Stimulated activated effector memory CD8-positive, alpha-beta T cell treated with anti-CD3 and anti-CD28 coated beads, Interleukin-12 subunit alpha, Interleukin-12 subunit beta, amount 100 ng/mL, for 72 hours (primary cell): ENCODE measurements at regions not wholly inside any gene's neighbourhood (a gene's known extent, or its start where the extent isn't known, plus 50 kb on each side); places are given as distances from the start of the nearest gene placed in this dataset.
A peak's percentile ranks its signal among the peaks of the same experiment; 100 is the strongest.
"Not testable (repeated sequence)": the region's sequence is repeated elsewhere in the genome, so short reads cannot be mapped to it uniquely, and the experiment has no call there.

ENCODE experiments used
- ATAC-seq: fragments of 150-1000 bp; cut with Tn5 transposase; 2 replicates; pipeline ENCODE4 v1.10.0; 2021
- DNase-seq, 2 donors: peaks; one replicate each; pipeline ENCODE4 v3.0.0; 2021 to 2022; ENCODE audit warnings: low spot score in 2 of 2
- H3K27ac Mint-ChIP-seq: one replicate; pipeline ENCODE4 v1.8.0; 2022; ENCODE audit warnings: mild to moderate bottlenecking, mixed read lengths
- H3K36me3 Mint-ChIP-seq: one replicate; pipeline ENCODE4 v1.8.0; 2022; ENCODE audit warnings: mild to moderate bottlenecking, mixed read lengths
- H3K4me1 Mint-ChIP-seq: one replicate; pipeline ENCODE4 v1.8.0; 2022; ENCODE audit warnings: mixed read lengths
- H3K4me3 Mint-ChIP-seq: one replicate; pipeline ENCODE4 v1.8.0; 2022; ENCODE audit warnings: mild to moderate bottlenecking, mixed read lengths
- H3K9me3 Mint-ChIP-seq: one replicate; pipeline ENCODE4 v1.8.0; 2022; ENCODE audit warnings: mixed read lengths

- H3K27ac Mint-ChIP-seq, result no peak overlapping the region
- ATAC-seq, result no peak
- H3K36me3 Mint-ChIP-seq, result no peaks in the 10 kb centered on the region
- no peaks in the 10 kb centered on the region for H3K9me3 Mint-ChIP-seq
- no peak for DNase-seq
- H3K4me1 Mint-ChIP-seq, result peaks cover 7% of the 10 kb centered on the region
- no peak overlapping the region for H3K4me3 Mint-ChIP-seq
Measured at GRCh38 chr5:115452536-115453235, 91.9 kb downstream of the FEM1C start.

- Mint-ChIP-seq H3K4me3 (no peak overlapping the region), H3K36me3 (no peaks in the 10 kb centered on the region), H3K27ac (no peak overlapping the region), H3K4me1 (peaks cover 7% of the 10 kb centered on the region), H3K9me3 (no peaks in the 10 kb centered on the region)
- ATAC-seq, result no peak
- DNase-seq, result no peak
Measured at GRCh38 chr5:115452083-115452482, 92.5 kb downstream of the FEM1C start.

- no peak overlapping the region for H3K4me3 Mint-ChIP-seq
Measured at GRCh38 chr5:115450741-115451140, 93.8 kb downstream of the FEM1C start.

GRCh38 chr5:115448630-115449029, 95.9 kb downstream of the FEM1C start:
- not testable (repeated sequence) for ATAC-seq, H3K27ac Mint-ChIP-seq, H3K4me1 Mint-ChIP-seq

More at GRCh38 chr5:115450741-115451140, 93.8 kb downstream of the FEM1C start:
- Mint-ChIP-seq H3K4me1 (peaks cover 7% of the 10 kb centered on the region), H3K27ac (no peak overlapping the region), H3K9me3 (no peaks in the 10 kb centered on the region), H3K36me3 (no peaks in the 10 kb centered on the region)
- ATAC-seq (no peak), DNase-seq (no peak)

GRCh38 chr5:115440782-115441451, 103.7 kb downstream of the FEM1C start:
- no peaks in the 10 kb centered on the region for H3K4me1 Mint-ChIP-seq
- no peak overlapping the region for H3K4me3 Mint-ChIP-seq
- ATAC-seq (no peak), DNase-seq (no peak)
- H3K36me3 Mint-ChIP-seq, result no peaks in the 10 kb centered on the region
- no peak overlapping the region for H3K27ac Mint-ChIP-seq
- peaks cover 20% of the 10 kb centered on the region for H3K9me3 Mint-ChIP-seq

More at GRCh38 chr5:115448630-115449029, 95.9 kb downstream of the FEM1C start:
- not testable (repeated sequence) for H3K9me3 Mint-ChIP-seq, H3K36me3 Mint-ChIP-seq, DNase-seq, H3K4me3 Mint-ChIP-seq

GRCh38 chr5:115439639-115440038, 104.9 kb downstream of the FEM1C start:
- Mint-ChIP-seq H3K9me3 (peaks cover 20% of the 10 kb centered on the region), H3K36me3 (no peaks in the 10 kb centered on the region), H3K4me3 (no peak overlapping the region), H3K27ac (no peak overlapping the region), H3K4me1 (no peaks in the 10 kb centered on the region)
- no peak for ATAC-seq
- no peak for DNase-seq

GRCh38 chr5:115439042-115439441, 105.5 kb downstream of the FEM1C start:
- Mint-ChIP-seq H3K9me3 (peaks cover 20% of the 10 kb centered on the region), H3K4me3 (no peak overlapping the region)
- no peak for DNase-seq

GRCh38 chr5:115435778-115436712, 108.5 kb downstream of the FEM1C start:
- Mint-ChIP-seq H3K9me3 (peaks cover 14% of the 10 kb centered on the region), H3K4me3 (no peak overlapping the region), H3K36me3 (no peaks in the 10 kb centered on the region), H3K27ac (no peak overlapping the region), H3K4me1 (no peaks in the 10 kb centered on the region)
- ATAC-seq (no peak), DNase-seq (no peak)

More at GRCh38 chr5:115439042-115439441, 105.5 kb downstream of the FEM1C start:
- no peaks in the 10 kb centered on the region for H3K36me3 Mint-ChIP-seq
- no peak overlapping the region for H3K27ac Mint-ChIP-seq
- no peaks in the 10 kb centered on the region for H3K4me1 Mint-ChIP-seq
- no peak for ATAC-seq

GRCh38 chr5:115435065-115435777, 109.4 kb downstream of the FEM1C start:
- ATAC-seq (no peak), DNase-seq (no peak)
- peaks cover 12% of the 10 kb centered on the region for H3K9me3 Mint-ChIP-seq
- no peak overlapping the region for H3K4me3 Mint-ChIP-seq
- no peak overlapping the region for H3K27ac Mint-ChIP-seq
- no peaks in the 10 kb centered on the region for H3K36me3 Mint-ChIP-seq
- H3K4me1 Mint-ChIP-seq, result no peaks in the 10 kb centered on the region

- DNase-seq (no peak), ATAC-seq (peak; percentile 28)
- no peak overlapping the region for H3K27ac Mint-ChIP-seq
- peaks cover 4% of the 10 kb centered on the region for H3K9me3 Mint-ChIP-seq
- no peak overlapping the region for H3K4me3 Mint-ChIP-seq
- no peaks in the 10 kb centered on the region for H3K36me3 Mint-ChIP-seq
- no peaks in the 10 kb centered on the region for H3K4me1 Mint-ChIP-seq
Measured at GRCh38 chr5:115433918-115434317, 110.7 kb downstream of the FEM1C start.

GRCh38 chr5:115432691-115433090, 111.9 kb downstream of the FEM1C start:
- DNase-seq (no peak), ATAC-seq (no peak)
- H3K4me1 Mint-ChIP-seq, result no peaks in the 10 kb centered on the region

GRCh38 chr5:115431116-115431515, 113.5 kb downstream of the FEM1C start:
- DNase-seq, result no peak
- Mint-ChIP-seq H3K4me3 (no peak overlapping the region), H3K27ac (no peak overlapping the region), H3K36me3 (no peaks in the 10 kb centered on the region), H3K9me3 (no peaks in the 10 kb centered on the region), H3K4me1 (no peaks in the 10 kb centered on the region)
- no peak for ATAC-seq

More at GRCh38 chr5:115432691-115433090, 111.9 kb downstream of the FEM1C start:
- Mint-ChIP-seq H3K9me3 (no peaks in the 10 kb centered on the region), H3K27ac (no peak overlapping the region), H3K36me3 (no peaks in the 10 kb centered on the region), H3K4me3 (no peak overlapping the region)

- DNase-seq (no peak), ATAC-seq (no peak)
- Mint-ChIP-seq H3K4me3 (no peak overlapping the region), H3K27ac (no peak overlapping the region), H3K4me1 (no peaks in the 10 kb centered on the region), H3K36me3 (no peaks in the 10 kb centered on the region), H3K9me3 (no peaks in the 10 kb centered on the region)
Measured at GRCh38 chr5:115430374-115430773, 114.2 kb downstream of the FEM1C start.

- no peak overlapping the region for H3K4me3 Mint-ChIP-seq
- ATAC-seq, result no peak
- no peaks in the 10 kb centered on the region for H3K4me1 Mint-ChIP-seq
- no peak overlapping the region for H3K27ac Mint-ChIP-seq
- no peaks in the 10 kb centered on the region for H3K36me3 Mint-ChIP-seq
- H3K9me3 Mint-ChIP-seq, result no peaks in the 10 kb centered on the region
- no peak for DNase-seq
Measured at GRCh38 chr5:115429345-115429940, 115.1 kb downstream of the FEM1C start.
